ENCODE measurements at regions not wholly inside any gene's neighbourhood (a gene's known extent, or its start where the extent isn't known, plus 50 kb on each side); places are given as distances from the start of the nearest gene placed in this dataset.

DNA sequence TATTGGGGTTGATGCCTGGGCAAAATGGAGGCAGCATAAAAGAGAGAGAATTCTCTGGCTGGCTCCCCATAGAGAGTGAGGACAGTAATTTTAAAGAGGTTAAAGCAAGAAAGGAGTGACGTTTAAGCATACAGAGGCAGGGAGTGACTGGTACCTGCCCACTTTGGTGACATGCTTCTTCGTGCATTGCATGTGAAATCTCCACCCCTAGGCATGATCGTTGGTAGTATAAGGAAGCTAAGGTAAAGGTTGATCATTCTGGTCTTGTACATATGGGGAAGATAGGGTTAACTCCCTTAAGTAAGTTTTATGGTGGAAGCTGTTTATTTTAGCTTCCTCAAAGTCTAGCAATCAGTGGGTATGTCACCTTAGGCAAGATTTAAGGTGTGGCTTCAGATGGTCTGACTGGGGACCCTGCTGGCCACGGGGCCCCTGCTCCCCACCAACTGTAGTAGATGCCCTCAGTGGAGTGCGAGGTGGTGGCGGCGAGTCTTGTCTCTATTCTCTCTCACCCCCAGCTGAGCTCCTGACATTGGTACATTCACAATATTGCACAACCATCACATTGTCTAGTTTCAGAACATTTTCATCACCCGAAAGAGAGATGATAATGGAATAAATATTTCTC is 797.5 kb upstream of the SPRY2 start:
- Histone ChIP-seq H3K27me3 (ENCODE audit: control insufficient read depth in 4 of 4, insufficient read depth in 4 of 4, low read length in 3 of 4) (no peaks in the 10 kb centered on the region), H3K9ac (ENCODE audit: low read depth in 1 of 2, low read length in 2 of 2) (no peak overlapping the region), H3K36me3 (ENCODE audit: control insufficient read depth in 4 of 4, insufficient read depth in 3 of 4, low read depth in 1 of 4, low read length in 3 of 4) (no peaks in the 10 kb centered on the region), H3K4me1 (ENCODE audit: control insufficient read depth in 4 of 4, insufficient read depth in 4 of 4, low read length in 3 of 4) (no peaks in the 10 kb centered on the region), H3K27ac (ENCODE audit: low read depth in 1 of 2, low read length in 2 of 2) (no peak overlapping the region), H3K9me3 (ENCODE audit: control insufficient read depth in 4 of 4, low read length in 3 of 4) (no peaks in the 10 kb centered on the region), H3K4me3 (ENCODE audit: low read depth in 1 of 3, low read length in 3 of 3) (no peak overlapping the region)
- 87% methylated on average over 8 of the region's 8 CpGs for WGBS
- no peak for TF ChIP-seq YY1 (IDR thresholded peaks at IDR 0.05)
- no peak for TF ChIP-seq NR2F2 (IDR thresholded peaks at IDR 0.05)
- no peak for TF ChIP-seq REST (IDR thresholded peaks at IDR 0.05)
- TF ChIP-seq GABPA (IDR thresholded peaks at IDR 0.05 in 1 of 2, conservative IDR thresholded peaks at IDR 0.05 in 1 of 2) = no peak
- no peak for TF ChIP-seq ZBTB33 (IDR thresholded peaks at IDR 0.05)
- TF ChIP-seq FOXA2 (IDR thresholded peaks at IDR 0.05) = no peak
- no peak for TF ChIP-seq JUND (IDR thresholded peaks at IDR 0.05)
- DNase-seq (ENCODE audit: low spot score) = no peak

GRCh38 chr13:81133066-81133465 is 792.1 kb upstream of the SPRY2 start:
- Histone ChIP-seq H3K4me1 (ENCODE audit: control insufficient read depth in 4 of 4, insufficient read depth in 4 of 4, low read length in 3 of 4) (no peaks in the 10 kb centered on the region), H3K36me3 (ENCODE audit: control insufficient read depth in 4 of 4, insufficient read depth in 3 of 4, low read depth in 1 of 4, low read length in 3 of 4) (no peaks in the 10 kb centered on the region), H3K27ac (ENCODE audit: low read depth in 1 of 2, low read length in 2 of 2) (no peak overlapping the region), H3K27me3 (ENCODE audit: control insufficient read depth in 4 of 4, insufficient read depth in 4 of 4, low read length in 3 of 4) (no peaks in the 10 kb centered on the region), H3K4me3 (ENCODE audit: low read depth in 1 of 3, low read length in 3 of 3) (no peak overlapping the region), H3K9ac (ENCODE audit: low read depth in 1 of 2, low read length in 2 of 2) (no peak overlapping the region), H3K9me3 (ENCODE audit: control insufficient read depth in 4 of 4, low read length in 3 of 4) (no peaks in the 10 kb centered on the region)
- no peak for TF ChIP-seq SP1 (IDR thresholded peaks at IDR 0.05)
- no peak for TF ChIP-seq GABPA (IDR thresholded peaks at IDR 0.05 in 1 of 2, conservative IDR thresholded peaks at IDR 0.05 in 1 of 2)
- TF ChIP-seq HNF4A (conservative IDR thresholded peaks at IDR 0.05) = no peak
- TF ChIP-seq NR2F2 (IDR thresholded peaks at IDR 0.05) = no peak
- TF ChIP-seq ATF3 (IDR thresholded peaks at IDR 0.05) = no peak
- 99% methylated on average over 1 of the region's 1 CpG for WGBS
- DNase-seq (ENCODE audit: low spot score) = no peak

DNA sequence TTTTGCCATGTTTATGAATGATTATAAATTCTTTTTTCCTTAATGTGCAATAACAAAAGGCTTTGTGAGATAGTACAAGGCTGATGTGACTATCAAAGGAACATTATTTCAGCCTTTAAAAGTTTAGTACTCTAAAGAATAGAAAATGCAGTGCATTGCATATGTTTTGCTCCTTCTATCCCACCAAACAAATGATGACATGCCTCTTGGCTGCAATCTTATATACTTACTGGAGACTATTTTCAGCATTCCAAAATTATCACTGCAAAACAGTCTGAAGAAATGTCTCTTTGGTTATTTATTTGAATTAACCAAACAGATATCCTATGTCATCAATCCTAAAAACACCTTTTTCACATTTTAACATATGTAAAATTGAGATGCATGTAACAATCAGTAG is 776.5 kb upstream of the SPRY2 start:
- Histone ChIP-seq H3K27me3 (ENCODE audit: control insufficient read depth in 4 of 4, insufficient read depth in 4 of 4, low read length in 3 of 4) (no peaks in the 10 kb centered on the region), H3K9ac (ENCODE audit: low read depth in 1 of 2, low read length in 2 of 2) (no peak overlapping the region), H3K4me1 (ENCODE audit: control insufficient read depth in 4 of 4, insufficient read depth in 4 of 4, low read length in 3 of 4) (peaks cover 0 to 3% (median 0%) of the 10 kb centered on the region in 4 donors), H3K9me3 (ENCODE audit: control insufficient read depth in 4 of 4, low read length in 3 of 4) (no peaks in the 10 kb centered on the region), H3K27ac (ENCODE audit: low read depth in 1 of 2, low read length in 2 of 2) (no peak overlapping the region), H3K4me3 (ENCODE audit: low read depth in 1 of 3, low read length in 3 of 3) (no peak overlapping the region), H3K36me3 (ENCODE audit: control insufficient read depth in 4 of 4, insufficient read depth in 3 of 4, low read depth in 1 of 4, low read length in 3 of 4) (no peaks in the 10 kb centered on the region)
- DNase-seq (ENCODE audit: low spot score) = no peak
- TF ChIP-seq GABPA (IDR thresholded peaks at IDR 0.05 in 1 of 2, conservative IDR thresholded peaks at IDR 0.05 in 1 of 2) (no peak), NR2F2 (IDR thresholded peaks at IDR 0.05) (no peak), REST (IDR thresholded peaks at IDR 0.05) (no peak), JUND (IDR thresholded peaks at IDR 0.05) (no peak), SP1 (IDR thresholded peaks at IDR 0.05) (no peak), HNF4G (IDR thresholded peaks at IDR 0.05) (no peak), ZBTB33 (IDR thresholded peaks at IDR 0.05) (no peak), CTCF (IDR thresholded peaks at IDR 0.05; ENCODE audit: low read depth, low read length, missing input control) (no peak)
